K562 (cell line): ENCODE measurements at regions not wholly inside any gene's neighbourhood (a gene's known extent, or its start where the extent isn't known, plus 50 kb on each side); places are given as distances from the start of the nearest gene placed in this dataset.

Experiments used
- ATAC-seq: fragments of 200-7000 bp; cut with Tn5 transposase; 3 replicates; pipeline ENCODE4 v1.9.1; 2020; ENCODE audit warnings: moderate library complexity
- BruUV-seq: library from RNA; stranded (reverse); fragments of 400-500 nt; replicated peaks from 2 replicates; lab custom pipeline; 2021; lab: Mats Ljungman, UMichigan
- CTCF ChIA-PET: fragments of 300-600 bp; formaldehyde crosslinking; extraction: SDS; loops from one replicate; lab custom pipeline; 2021; ENCODE audit warnings: low intra/inter-chr PET ratio; lab: Yijun Ruan, JAX
- POLR2A ChIA-PET: fragments of 300-600, 350-650 bp; sonication (Branson Sonifier 250); formaldehyde crosslinking; extraction: SDS; loops from one replicate; lab custom pipeline; 2021; ENCODE audit warnings: antibody characterized with exemption, inconsistent platforms; lab: Yijun Ruan, JAX
- DNase-seq, 4 experiments: peaks; one replicate each; pipeline versions ENCODE4 v3.0.0 to v3.0.0-alpha.2; 2011 to 2018; ENCODE audit warnings: low spot score in 3 of 4, mixed read lengths in 3 of 4; ENCODE audit errors: extremely low read depth in 1 of 4
- FAIRE-seq: peaks from 2 replicates; lab custom pipeline; 2011; peaks lifted over from hg19 to GRCh38; lab: Jason Lieb, UNC
- H2AFZ ChIP-seq: 2 replicates; pipeline ENCODE4 v1.6.0; 2011; ENCODE audit warnings: low read depth, low read length, control low read depth, inconsistent platforms
- H3K27ac ChIP-seq: fragments of 200-600 bp; 3 replicates; pipeline ENCODE4 v1.8.0; 2011; ENCODE audit warnings: low read depth, mild to moderate bottlenecking, control low read depth, inconsistent platforms, low read length, moderate library complexity, mixed read lengths; ENCODE audit errors: extremely low read depth
- H3K27me3 ChIP-seq, 2 experiments: fragments of 300-600 bp in 1 of 2; 2 replicates in 1 of 2; 3 replicates in 1 of 2; pipeline versions ENCODE4 v1.6.0 to v1.8.0; 2011; ENCODE audit warnings: inconsistent platforms in 2 of 2, low read length in 2 of 2, mild to moderate bottlenecking in 1 of 2, mixed read lengths in 1 of 2, moderate library complexity in 1 of 2; ENCODE audit not compliant: control insufficient read depth in 2 of 2, insufficient read depth in 2 of 2
- H3K36me3 ChIP-seq: fragments of 300-600 bp; 3 replicates; pipeline ENCODE4 v1.8.0; 2011; ENCODE audit warnings: mild to moderate bottlenecking, low read length, inconsistent platforms; ENCODE audit not compliant: control insufficient read depth, insufficient read depth
- H3K4me1 ChIP-seq, 2 experiments: fragments of 200-600 bp in 1 of 2; replicated peaks in 1 of 2; 2 replicates in 1 of 2; 3 replicates in 1 of 2; pipeline versions ENCODE4 v1.5.1 to v1.8.0; 2011; ENCODE audit warnings: inconsistent platforms in 2 of 2, low read length in 2 of 2, mild to moderate bottlenecking in 1 of 2, mixed read lengths in 1 of 2, moderate library complexity in 1 of 2; ENCODE audit not compliant: control insufficient read depth in 2 of 2, insufficient read depth in 2 of 2
- H3K4me2 ChIP-seq: 2 replicates; pipeline ENCODE4 v1.6.1; 2011; ENCODE audit warnings: low read length, control low read depth, inconsistent platforms, mixed read lengths; ENCODE audit not compliant: insufficient read depth
- H3K4me3 ChIP-seq: fragments of 200-600 bp; sonication (generic), shearing (Covaris generic); 2 replicates; pipeline ENCODE4 v1.5.1; 2016; ENCODE audit warnings: control low read depth, inconsistent platforms
- H3K79me2 ChIP-seq: fragments of 200-600 bp; 3 replicates; pipeline ENCODE4 v1.8.0; 2011; ENCODE audit warnings: low read length, inconsistent platforms; ENCODE audit not compliant: control insufficient read depth, insufficient read depth
- H3K9ac ChIP-seq, 2 experiments: 2 replicates each; pipeline versions ENCODE4 v1.6.0 to v1.6.1; 2011; ENCODE audit warnings: low read depth in 2 of 2, low read length in 2 of 2, control low read depth in 1 of 2, inconsistent platforms in 1 of 2, mild to moderate bottlenecking in 1 of 2, mixed read lengths in 1 of 2; ENCODE audit not compliant: insufficient read depth in 1 of 2
- H3K9me1 ChIP-seq: one replicate; pipeline ENCODE4 v1.6.0; 2011; ENCODE audit warnings: inconsistent platforms, mild to moderate bottlenecking, low read length, moderate library complexity; ENCODE audit not compliant: control insufficient read depth, insufficient read depth
- H3K9me3 ChIP-seq: replicated peaks from 2 replicates; pipeline ENCODE4 v1.5.1; 2011; ENCODE audit warnings: low read depth, low read length, inconsistent platforms; ENCODE audit not compliant: control insufficient read depth, insufficient read depth
- H4K20me1 ChIP-seq: replicated peaks from 2 replicates; pipeline ENCODE4 v1.6.1; 2011; ENCODE audit warnings: low read length, inconsistent platforms, mixed read lengths; ENCODE audit not compliant: control insufficient read depth, insufficient read depth
- ESRRA ChIP-seq: fragments of 450-650 bp; IDR thresholded peaks from 2 replicates; pipeline ENCODE4 v1.6.1; 2014; ENCODE audit warnings: low read depth, mild to moderate bottlenecking, moderate library complexity, borderline replicate concordance
- NFE2 ChIP-seq: IDR thresholded peaks from 2 replicates; pipeline ENCODE4 v1.6.1; 2014; ENCODE audit warnings: antibody characterized with exemption, low read depth
- PYGO2 ChIP-seq: fragments of 450-650 bp; IDR thresholded peaks from 2 replicates; pipeline ENCODE4 v1.6.1; 2016; ENCODE audit warnings: mild to moderate bottlenecking, missing genetic modification characterization, moderate library complexity, missing compliant biosample characterization
- RBM25 ChIP-seq: fragments of 200-400 bp; formaldehyde crosslinking; IDR thresholded peaks from 2 replicates; pipeline ENCODE4 v1.6.1; 2018; ENCODE audit warnings: low read length, low read depth, moderate library complexity; ENCODE audit not compliant: severe bottlenecking
- WGBS: fragments of 100-300 bp; shearing (Covaris generic); methylation state at CpG from one replicate; pipeline ENCODE4 v1.1.6; 2016; ENCODE audit warnings: low coverage, mixed read lengths; ENCODE audit not compliant: insufficient coverage; ENCODE audit errors: missing lambda C conversion rate; 5-methylcytosine and 5-hydroxymethylcytosine counted together
- in situ Hi-C: fragments of 300-500 bp; cut with MboI; formaldehyde crosslinking; loops from 4 replicates; pipeline ENCODE4 v1.15.0; 2018; ENCODE audit warnings: inconsistent platforms, mixed read lengths
- intact Hi-C: fragments of 100-400 bp; cut with micrococcal nuclease; formaldehyde crosslinking; loops from 2 replicates; pipeline ENCODE4 v1.14.2; 2022

DNA sequence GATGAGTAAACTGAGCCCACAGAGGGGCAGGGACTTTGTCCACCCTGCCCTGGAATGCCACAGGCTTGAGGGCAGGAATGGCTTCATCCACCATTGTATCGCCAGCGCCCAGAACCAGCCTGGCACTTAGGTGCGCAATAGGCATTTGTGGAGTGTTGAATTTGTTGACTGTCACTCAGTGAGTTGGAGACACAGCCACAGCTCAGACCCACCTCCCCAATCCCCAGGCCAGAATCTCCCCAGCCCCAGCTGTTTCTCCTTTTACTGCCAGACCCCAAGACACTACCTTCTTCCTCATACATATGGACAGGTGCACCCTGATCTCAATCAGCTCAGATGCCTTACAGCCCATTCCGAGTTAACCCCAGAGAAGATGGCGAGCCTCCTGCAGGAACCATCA, 674.5 kb downstream of the MATN1 start:
- no peak overlapping the region for H3K9ac ChIP-seq
- no peaks in the 10 kb centered on the region for H3K9me3 ChIP-seq
- TF ChIP-seq NFE2 = no peak
- CTCF ChIA-PET = no interaction called here
- no peaks in the 10 kb centered on the region for H3K9me1 ChIP-seq
- ATAC-seq = no peak
- H2AFZ ChIP-seq = no peak overlapping the region
- no peaks in the 10 kb centered on the region for H3K36me3 ChIP-seq
- no peak for FAIRE-seq
- no TSS peak for BruUV-seq
- no peak overlapping the region for H3K4me2 ChIP-seq
- H3K4me1 ChIP-seq = no peaks in the 10 kb centered on the region
- no peak overlapping the region for H3K27ac ChIP-seq
- POLR2A ChIA-PET = no interaction called here
- H3K27me3 ChIP-seq = peaks cover 0 to 14% of the 10 kb centered on the region in 2 experiments; a peak in 2 of 5 replicates
- H4K20me1 ChIP-seq = 0 out of 2 replicates have a peak, but pooled peaks cover 3% of the 10 kb centered on the region
- no peak for DNase-seq
- no peaks in the 10 kb centered on the region for H3K79me2 ChIP-seq
- in situ Hi-C loops (no loop called here), intact Hi-C loops (no loop called here)
- no peak overlapping the region for H3K4me3 ChIP-seq
- WGBS = 4% methylated on average over 5 of the region's 5 CpGs

DNA sequence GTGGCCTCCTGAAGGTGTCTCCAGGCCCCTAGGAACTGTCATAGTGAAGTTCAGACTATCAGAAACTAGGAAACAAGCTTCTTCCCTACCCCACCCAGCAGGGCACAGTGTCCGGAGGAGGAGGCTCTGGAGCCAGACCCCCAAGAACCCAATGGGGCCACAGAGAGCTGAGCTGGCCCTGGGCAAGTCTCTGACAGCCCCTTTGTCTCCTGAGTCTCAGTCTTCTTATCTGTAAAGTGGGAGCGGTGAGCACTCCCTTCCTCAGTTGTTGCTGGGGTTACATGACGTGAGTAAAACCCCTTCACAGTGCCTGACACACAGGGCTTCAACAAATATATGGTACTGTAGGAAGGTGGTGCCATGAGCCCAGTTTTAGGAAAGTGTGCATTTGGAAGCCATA, 675.8 kb downstream of the MATN1 start:
- no peaks in the 10 kb centered on the region for H3K9me3 ChIP-seq
- no peak overlapping the region for H3K27ac ChIP-seq
- FAIRE-seq = no peak
- no peak for DNase-seq
- POLR2A ChIA-PET = interaction anchor here (0.8 kb wide), 1 partner anchor 23 kb away, joined by 3 read pairs; no protein-coding TSS in a partner anchor
- CTCF ChIA-PET = no interaction called here
- no peaks in the 10 kb centered on the region for H3K79me2 ChIP-seq
- no peaks in the 10 kb centered on the region for H3K9me1 ChIP-seq
- no TSS peak for BruUV-seq
- in situ Hi-C loops (no loop called here), intact Hi-C loops (no loop called here)
- H3K36me3 ChIP-seq = no peaks in the 10 kb centered on the region
- H2AFZ ChIP-seq = no peak overlapping the region
- WGBS = 0% methylated on average over 3 of the region's 3 CpGs
- TF ChIP-seq PYGO2 (tag) (no peak), RBM25 (peak; percentile 63), ESRRA (peak; percentile 41; the same call in 1 of the 2 replicates)
- ATAC-seq = no peak
- no peaks in the 10 kb centered on the region for H3K4me1 ChIP-seq
- H4K20me1 ChIP-seq = 0 out of 2 replicates have a peak, but pooled peaks cover 3% of the 10 kb centered on the region
- peaks cover 0 to 14% of the 10 kb centered on the region in 2 experiments; a peak in 1 of 5 replicates for H3K27me3 ChIP-seq
- no peak overlapping the region for H3K9ac ChIP-seq
- no peak overlapping the region for H3K4me3 ChIP-seq
- no peak overlapping the region for H3K4me2 ChIP-seq
